Suprapubic skin (tissue), 4 donors: ENCODE measurements at regions not wholly inside any gene's neighbourhood (a gene's known extent, or its start where the extent isn't known, plus 50 kb on each side); places are given as distances from the start of the nearest gene placed in this dataset.

Source experiments
- DNase-seq, 2 donors: peaks; one replicate each; pipeline ENCODE4 v3.0.0-alpha.2; 2019; ENCODE audit warnings: low spot score in 2 of 2
- H3K27ac ChIP-seq: fragments of 200-600 bp; sonication (generic); one replicate; pipeline ENCODE4 v1.5.1; 2019
- H3K27me3 ChIP-seq: fragments of 200-600 bp; sonication (generic); one replicate; pipeline ENCODE4 v1.5.1; 2019
- H3K36me3 ChIP-seq: fragments of 200-600 bp; sonication (generic); one replicate; pipeline ENCODE4 v1.5.1; 2019
- H3K4me1 ChIP-seq: fragments of 200-600 bp; sonication (generic); one replicate; pipeline ENCODE4 v1.5.1; 2019
- H3K4me3 ChIP-seq: fragments of 200-600 bp; sonication (generic); one replicate; pipeline ENCODE4 v1.5.1; 2019; ENCODE audit warnings: mild to moderate bottlenecking
- H3K9me3 ChIP-seq: fragments of 200-600 bp; sonication (generic); one replicate; pipeline ENCODE4 v1.5.1; 2019
- EP300 ChIP-seq: sonication (generic); formaldehyde crosslinking; IDR thresholded peaks from one replicate; pipeline ENCODE4 v1.6.1; 2017; ENCODE audit warnings: antibody characterized with exemption
- POLR2A ChIP-seq, 2 donors: fragments of 450-650 bp; IDR thresholded peaks; one replicate each; pipeline ENCODE4 v1.6.1; 2017; ENCODE audit warnings: antibody characterized with exemption in 2 of 2, mild to moderate bottlenecking in 2 of 2, moderate library complexity in 2 of 2
- POLR2AphosphoS5 ChIP-seq, 3 donors: sonication (generic); formaldehyde crosslinking; IDR thresholded peaks; one replicate each; pipeline ENCODE4 v1.6.1; 2017; ENCODE audit warnings: antibody characterized with exemption in 3 of 3
- WGBS: methylation state at CpG from one replicate; pipeline ENCODE4 v1.1.5; 2018; 5-methylcytosine and 5-hydroxymethylcytosine counted together
- TF ChIP-seq, protein P1 (sequence below), 2 donors: fragments of 200-600 bp in 1 of 2; fragments of 450-650 bp in 1 of 2; sonication (generic) in 1 of 2; IDR thresholded peaks; one replicate each; pipeline ENCODE4 v1.5.1; 2016 to 2019; ENCODE audit warnings: antibody characterized with exemption in 2 of 2, mild to moderate bottlenecking in 1 of 2, moderate library complexity in 1 of 2

DNA sequence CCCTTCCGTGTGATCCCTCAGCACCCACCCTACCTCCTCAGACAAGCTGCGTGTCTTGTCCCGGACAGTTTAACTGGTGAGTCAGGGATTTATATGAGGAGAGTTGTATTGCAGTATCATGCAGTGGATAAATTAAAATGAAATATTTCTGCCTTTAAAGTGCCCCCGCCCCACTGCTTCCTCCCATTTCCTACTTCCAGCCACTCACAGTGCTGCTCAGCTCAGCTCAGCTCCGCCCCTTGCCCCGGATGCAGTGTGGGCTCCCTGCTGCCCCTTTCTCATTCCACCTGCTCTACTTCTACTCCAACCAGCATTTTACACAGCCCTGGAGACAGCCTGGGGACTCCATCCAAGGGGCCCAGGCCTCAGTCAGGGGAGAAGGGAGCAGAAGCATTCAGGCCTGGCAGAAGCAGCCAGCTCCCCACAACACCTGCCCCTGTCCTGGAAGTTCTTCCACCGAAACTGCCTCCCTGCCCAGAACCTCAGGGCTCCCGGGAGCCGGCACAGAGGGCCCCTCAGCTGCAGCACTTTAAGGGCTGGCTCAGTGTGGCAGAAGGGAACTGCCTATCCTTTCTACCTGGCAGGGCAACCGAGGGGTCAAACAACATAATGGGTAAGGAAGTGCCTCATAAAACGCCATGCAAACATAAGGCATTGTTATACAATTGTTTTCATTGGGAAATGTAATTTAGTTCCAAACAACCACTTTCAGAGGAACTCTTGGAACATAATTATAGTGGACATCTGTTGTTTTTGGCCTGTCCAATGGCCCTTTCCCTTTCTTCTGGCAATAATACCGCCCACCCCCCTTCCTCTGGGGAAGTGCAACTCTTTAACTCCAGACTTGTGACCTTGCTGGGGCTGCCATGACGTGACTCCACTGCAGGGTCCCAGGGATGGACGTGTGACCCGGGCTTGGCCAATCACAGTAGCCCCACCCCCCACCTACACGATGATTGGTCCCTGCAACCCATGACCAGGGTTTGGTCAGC lies 102.3 kb downstream of the LIPG start:
- H3K36me3 ChIP-seq: no peaks in the 10 kb centered on the region
- H3K9me3 ChIP-seq: no peaks in the 10 kb centered on the region
- WGBS: 69% methylated on average over 16 of the region's 16 CpGs
- H3K27ac ChIP-seq: no peak overlapping the region
- no peaks in the 10 kb centered on the region for H3K27me3 ChIP-seq
- no peak for TF ChIP-seq POLR2AphosphoS5 (IDR thresholded peaks at IDR 0.05)
- TF ChIP-seq, protein P1, sequence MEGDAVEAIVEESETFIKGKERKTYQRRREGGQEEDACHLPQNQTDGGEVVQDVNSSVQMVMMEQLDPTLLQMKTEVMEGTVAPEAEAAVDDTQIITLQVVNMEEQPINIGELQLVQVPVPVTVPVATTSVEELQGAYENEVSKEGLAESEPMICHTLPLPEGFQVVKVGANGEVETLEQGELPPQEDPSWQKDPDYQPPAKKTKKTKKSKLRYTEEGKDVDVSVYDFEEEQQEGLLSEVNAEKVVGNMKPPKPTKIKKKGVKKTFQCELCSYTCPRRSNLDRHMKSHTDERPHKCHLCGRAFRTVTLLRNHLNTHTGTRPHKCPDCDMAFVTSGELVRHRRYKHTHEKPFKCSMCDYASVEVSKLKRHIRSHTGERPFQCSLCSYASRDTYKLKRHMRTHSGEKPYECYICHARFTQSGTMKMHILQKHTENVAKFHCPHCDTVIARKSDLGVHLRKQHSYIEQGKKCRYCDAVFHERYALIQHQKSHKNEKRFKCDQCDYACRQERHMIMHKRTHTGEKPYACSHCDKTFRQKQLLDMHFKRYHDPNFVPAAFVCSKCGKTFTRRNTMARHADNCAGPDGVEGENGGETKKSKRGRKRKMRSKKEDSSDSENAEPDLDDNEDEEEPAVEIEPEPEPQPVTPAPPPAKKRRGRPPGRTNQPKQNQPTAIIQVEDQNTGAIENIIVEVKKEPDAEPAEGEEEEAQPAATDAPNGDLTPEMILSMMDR (IDR thresholded peaks at IDR 0.05): no peak
- TF ChIP-seq EP300: no peak
- TF ChIP-seq POLR2A (IDR thresholded peaks at IDR 0.05): no peak
- DNase-seq: no peak
- H3K4me3 ChIP-seq: no peak overlapping the region
- no peaks in the 10 kb centered on the region for H3K4me1 ChIP-seq

DNA sequence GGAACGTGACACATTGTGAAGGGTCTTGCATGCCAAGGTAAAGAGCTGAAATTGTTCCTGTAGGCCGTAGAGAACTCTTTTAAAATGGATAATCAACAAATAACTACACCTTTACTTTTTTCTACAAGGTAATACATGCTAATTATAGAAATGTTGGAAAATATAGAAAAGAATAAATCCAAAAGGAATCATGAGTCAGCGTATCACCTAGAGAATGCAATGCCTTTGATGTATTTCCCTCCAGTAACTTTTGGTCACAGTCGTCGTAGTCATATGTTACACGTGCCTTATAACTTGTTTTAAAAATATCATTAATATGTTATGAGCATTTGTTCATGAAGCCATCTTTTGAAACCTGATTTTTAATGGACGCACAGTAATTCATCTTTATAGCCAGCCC lies 100.6 kb downstream of the LIPG start:
- WGBS: 93% methylated on average over 7 of the region's 7 CpGs
- Histone ChIP-seq H3K9me3 (no peaks in the 10 kb centered on the region), H3K4me3 (no peak overlapping the region), H3K27ac (no peak overlapping the region), H3K27me3 (peaks cover 4% of the 10 kb centered on the region), H3K4me1 (no peaks in the 10 kb centered on the region), H3K36me3 (no peaks in the 10 kb centered on the region)
- no peak for DNase-seq
- TF ChIP-seq POLR2A (IDR thresholded peaks at IDR 0.05) (no peak), EP300 (no peak), POLR2AphosphoS5 (IDR thresholded peaks at IDR 0.05) (no peak)
- TF ChIP-seq, protein P1 (IDR thresholded peaks at IDR 0.05): no peak

DNA sequence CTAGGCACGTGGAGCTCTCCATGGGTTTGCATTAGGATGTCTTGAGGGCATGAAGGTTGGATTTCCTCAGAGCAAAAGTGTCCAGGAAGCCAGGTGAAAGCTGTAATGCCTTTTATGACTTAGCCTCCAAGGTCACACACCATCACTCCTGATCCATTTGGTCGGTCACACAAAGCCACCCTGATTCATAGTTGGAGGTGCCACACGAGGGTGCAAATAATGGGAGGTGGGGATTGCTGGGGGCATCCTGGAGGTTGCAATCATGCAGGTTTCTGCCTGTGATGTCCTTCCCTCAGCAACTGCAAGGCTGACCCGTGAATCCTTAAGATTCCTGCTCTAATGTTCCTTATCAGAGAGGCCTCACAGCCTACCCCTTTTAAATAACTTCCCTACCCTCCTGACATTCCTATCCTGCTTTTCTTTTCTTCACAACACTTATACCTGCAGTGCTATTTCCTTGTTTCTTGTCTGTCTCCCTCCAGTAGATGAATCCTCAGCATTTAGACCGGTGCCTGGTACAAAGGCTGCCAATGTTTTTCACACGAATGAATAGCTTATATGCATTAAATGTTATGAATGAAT lies 97.1 kb downstream of the LIPG start:
- H3K36me3 ChIP-seq: no peaks in the 10 kb centered on the region
- peaks cover 4% of the 10 kb centered on the region for H3K27me3 ChIP-seq
- TF ChIP-seq EP300: no peak
- no peak for TF ChIP-seq POLR2AphosphoS5 (IDR thresholded peaks at IDR 0.05)
- no peak for TF ChIP-seq POLR2A (IDR thresholded peaks at IDR 0.05)
- TF ChIP-seq, protein P1 (IDR thresholded peaks at IDR 0.05): no peak
- no peak overlapping the region for H3K4me3 ChIP-seq
- H3K9me3 ChIP-seq: no peaks in the 10 kb centered on the region
- DNase-seq: no peak
- no peak overlapping the region for H3K27ac ChIP-seq
- WGBS: 71% methylated on average over 6 of the region's 6 CpGs
- no peaks in the 10 kb centered on the region for H3K4me1 ChIP-seq

DNA sequence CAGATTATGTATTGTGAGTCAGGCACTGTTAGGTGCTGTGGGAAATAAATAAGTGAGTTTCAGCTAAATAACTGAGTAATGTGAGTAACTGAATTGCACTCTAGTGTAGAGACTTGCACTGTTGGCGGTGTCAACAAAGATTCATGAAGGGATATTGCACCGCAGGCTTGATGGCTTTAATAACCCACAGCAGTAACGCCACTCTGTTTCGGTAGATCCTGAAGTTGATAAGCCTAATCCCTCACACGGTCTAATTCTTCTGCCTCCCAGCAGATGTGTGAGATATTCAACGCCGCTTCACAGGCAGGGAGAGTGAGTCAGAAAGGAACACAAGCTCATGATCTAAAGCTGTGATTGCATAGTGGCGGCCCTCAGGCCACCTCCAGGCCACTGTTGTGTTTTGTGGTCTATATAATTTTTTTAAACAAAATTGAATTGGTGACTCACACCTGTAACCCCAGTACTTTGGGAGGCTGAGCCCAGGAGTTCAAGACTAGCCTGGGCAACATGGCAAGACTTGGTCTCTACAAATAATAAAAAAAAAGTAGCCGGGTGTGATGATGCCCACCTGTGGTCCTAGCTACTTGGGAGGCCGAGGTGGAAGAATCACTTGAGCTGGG lies 94.3 kb downstream of the LIPG start:
- DNase-seq: no peak
- H3K36me3 ChIP-seq: no peaks in the 10 kb centered on the region
- H3K27ac ChIP-seq: no peak overlapping the region
- H3K4me1 ChIP-seq: no peaks in the 10 kb centered on the region
- H3K27me3 ChIP-seq: peaks cover 4% of the 10 kb centered on the region
- H3K9me3 ChIP-seq: no peaks in the 10 kb centered on the region
- no peak overlapping the region for H3K4me3 ChIP-seq
- WGBS: 71% methylated on average over 10 of the region's 10 CpGs
- TF ChIP-seq, protein P1 (IDR thresholded peaks at IDR 0.05): no peak
- no peak for TF ChIP-seq EP300
- no peak for TF ChIP-seq POLR2A (IDR thresholded peaks at IDR 0.05)
